K562 (cell line): ENCODE measurements at regions not wholly inside any gene's neighbourhood (a gene's known extent, or its start where the extent isn't known, plus 50 kb on each side); places are given as distances from the start of the nearest gene placed in this dataset.

Experiments used
- ATAC-seq: fragments of 200-7000 bp; cut with Tn5 transposase; 3 replicates; pipeline ENCODE4 v1.9.1; 2020; ENCODE audit warnings: moderate library complexity
- BruUV-seq: library from RNA; stranded (reverse); fragments of 400-500 nt; replicated peaks from 2 replicates; lab custom pipeline; 2021; lab: Mats Ljungman, UMichigan
- CTCF ChIA-PET: fragments of 300-600 bp; formaldehyde crosslinking; extraction: SDS; loops from one replicate; lab custom pipeline; 2021; ENCODE audit warnings: low intra/inter-chr PET ratio; lab: Yijun Ruan, JAX
- POLR2A ChIA-PET: fragments of 300-600, 350-650 bp; sonication (Branson Sonifier 250); formaldehyde crosslinking; extraction: SDS; loops from one replicate; lab custom pipeline; 2021; ENCODE audit warnings: antibody characterized with exemption, inconsistent platforms; lab: Yijun Ruan, JAX
- DNase-seq, 4 experiments: peaks; one replicate each; pipeline versions ENCODE4 v3.0.0 to v3.0.0-alpha.2; 2011 to 2018; ENCODE audit warnings: low spot score in 3 of 4, mixed read lengths in 3 of 4; ENCODE audit errors: extremely low read depth in 1 of 4
- FAIRE-seq: peaks from 2 replicates; lab custom pipeline; 2011; peaks lifted over from hg19 to GRCh38; lab: Jason Lieb, UNC
- H2AFZ ChIP-seq: 2 replicates; pipeline ENCODE4 v1.6.0; 2011; ENCODE audit warnings: low read depth, low read length, control low read depth, inconsistent platforms
- H3K27ac ChIP-seq: fragments of 200-600 bp; 3 replicates; pipeline ENCODE4 v1.8.0; 2011; ENCODE audit warnings: low read depth, mild to moderate bottlenecking, control low read depth, inconsistent platforms, low read length, moderate library complexity, mixed read lengths; ENCODE audit errors: extremely low read depth
- H3K27me3 ChIP-seq, 2 experiments: fragments of 300-600 bp in 1 of 2; 2 replicates in 1 of 2; 3 replicates in 1 of 2; pipeline versions ENCODE4 v1.6.0 to v1.8.0; 2011; ENCODE audit warnings: inconsistent platforms in 2 of 2, low read length in 2 of 2, mild to moderate bottlenecking in 1 of 2, mixed read lengths in 1 of 2, moderate library complexity in 1 of 2; ENCODE audit not compliant: control insufficient read depth in 2 of 2, insufficient read depth in 2 of 2
- H3K36me3 ChIP-seq: fragments of 300-600 bp; 3 replicates; pipeline ENCODE4 v1.8.0; 2011; ENCODE audit warnings: mild to moderate bottlenecking, low read length, inconsistent platforms; ENCODE audit not compliant: control insufficient read depth, insufficient read depth
- H3K4me1 ChIP-seq, 2 experiments: fragments of 200-600 bp in 1 of 2; replicated peaks in 1 of 2; 2 replicates in 1 of 2; 3 replicates in 1 of 2; pipeline versions ENCODE4 v1.5.1 to v1.8.0; 2011; ENCODE audit warnings: inconsistent platforms in 2 of 2, low read length in 2 of 2, mild to moderate bottlenecking in 1 of 2, mixed read lengths in 1 of 2, moderate library complexity in 1 of 2; ENCODE audit not compliant: control insufficient read depth in 2 of 2, insufficient read depth in 2 of 2
- H3K4me2 ChIP-seq: 2 replicates; pipeline ENCODE4 v1.6.1; 2011; ENCODE audit warnings: low read length, control low read depth, inconsistent platforms, mixed read lengths; ENCODE audit not compliant: insufficient read depth
- H3K4me3 ChIP-seq: fragments of 200-600 bp; sonication (generic), shearing (Covaris generic); 2 replicates; pipeline ENCODE4 v1.5.1; 2016; ENCODE audit warnings: control low read depth, inconsistent platforms
- H3K79me2 ChIP-seq: fragments of 200-600 bp; 3 replicates; pipeline ENCODE4 v1.8.0; 2011; ENCODE audit warnings: low read length, inconsistent platforms; ENCODE audit not compliant: control insufficient read depth, insufficient read depth
- H3K9ac ChIP-seq, 2 experiments: 2 replicates each; pipeline versions ENCODE4 v1.6.0 to v1.6.1; 2011; ENCODE audit warnings: low read depth in 2 of 2, low read length in 2 of 2, control low read depth in 1 of 2, inconsistent platforms in 1 of 2, mild to moderate bottlenecking in 1 of 2, mixed read lengths in 1 of 2; ENCODE audit not compliant: insufficient read depth in 1 of 2
- H3K9me1 ChIP-seq: one replicate; pipeline ENCODE4 v1.6.0; 2011; ENCODE audit warnings: inconsistent platforms, mild to moderate bottlenecking, low read length, moderate library complexity; ENCODE audit not compliant: control insufficient read depth, insufficient read depth
- H3K9me3 ChIP-seq: replicated peaks from 2 replicates; pipeline ENCODE4 v1.5.1; 2011; ENCODE audit warnings: low read depth, low read length, inconsistent platforms; ENCODE audit not compliant: control insufficient read depth, insufficient read depth
- H4K20me1 ChIP-seq: replicated peaks from 2 replicates; pipeline ENCODE4 v1.6.1; 2011; ENCODE audit warnings: low read length, inconsistent platforms, mixed read lengths; ENCODE audit not compliant: control insufficient read depth, insufficient read depth
- BCOR ChIP-seq: fragments of 450-650 bp; IDR thresholded peaks from 2 replicates; pipeline ENCODE4 v1.6.1; 2016
- CREB3L1 ChIP-seq: fragments of 450-650 bp; IDR thresholded peaks from 2 replicates; pipeline ENCODE4 v1.6.1; 2014; ENCODE audit warnings: low read depth, mild to moderate bottlenecking, moderate library complexity, borderline replicate concordance
- ETS1 ChIP-seq: conservative IDR thresholded peaks from 2 replicates; pipeline ENCODE4 v1.6.1; 2011; ENCODE audit warnings: low read depth, mild to moderate bottlenecking, low read length; ENCODE audit not compliant: control insufficient read depth
- GTF3C2 ChIP-seq: IDR thresholded peaks from 3 replicates; pipeline ENCODE4 v1.6.1; 2011; ENCODE audit warnings: borderline replicate concordance, mild to moderate bottlenecking, moderate library complexity; ENCODE audit not compliant: insufficient read length; ENCODE audit errors: extremely low read depth
- ILK ChIP-seq: fragments of 450-650 bp; IDR thresholded peaks from 2 replicates; pipeline ENCODE4 v1.6.1; 2016; ENCODE audit warnings: missing genetic modification characterization, low read depth, mild to moderate bottlenecking, missing compliant biosample characterization, moderate library complexity, borderline replicate concordance
- NRF1 ChIP-seq, 2 experiments: fragments of 450-650 bp; IDR thresholded peaks in 1 of 2; conservative IDR thresholded peaks in 1 of 2; 2 replicates each; pipeline ENCODE4 v1.6.1; 2014; ENCODE audit warnings: mild to moderate bottlenecking in 2 of 2
- SIRT6 ChIP-seq: IDR thresholded peaks from one replicate; pipeline ENCODE4 v1.6.1; 2012; ENCODE audit warnings: low read depth, mild to moderate bottlenecking, control low read depth, inconsistent platforms, low read length, moderate library complexity
- SP2 ChIP-seq: IDR thresholded peaks from 2 replicates; pipeline ENCODE4 v1.6.1; 2011; ENCODE audit warnings: mild to moderate bottlenecking, low read depth, low read length, moderate library complexity; ENCODE audit not compliant: poor library complexity, severe bottlenecking; ENCODE audit errors: extremely low read depth
- TFAP4 ChIP-seq: sonication (generic); formaldehyde crosslinking; IDR thresholded peaks from 2 replicates; pipeline ENCODE4 v1.8.0; 2022; ENCODE audit warnings: missing genetic modification reagents, mild to moderate bottlenecking, moderate library complexity, borderline replicate concordance
- ZBED1 ChIP-seq: IDR thresholded peaks from 2 replicates; pipeline ENCODE4 v1.6.1; 2014
- ZNF384 ChIP-seq: IDR thresholded peaks from 2 replicates; pipeline ENCODE4 v1.6.1; 2012; ENCODE audit warnings: low read depth, low read length, improper control_type of control experiment
- ZNF551 ChIP-seq: fragments of 250-450 bp; sonication (Bioruptor Pico); IDR thresholded peaks from 2 replicates; pipeline ENCODE4 v1.5.0; 2021; ENCODE audit warnings: mild to moderate bottlenecking, moderate library complexity
- ZNF695 ChIP-seq: fragments of 450-650 bp; formaldehyde crosslinking; IDR thresholded peaks from 2 replicates; pipeline ENCODE4 v1.4.0; 2020; ENCODE audit warnings: mild to moderate bottlenecking, moderate library complexity
- ZNF785 ChIP-seq: fragments of 250-450 bp; sonication (Bioruptor Pico); IDR thresholded peaks from 2 replicates; pipeline ENCODE4 v1.4.0; 2020; ENCODE audit warnings: mild to moderate bottlenecking
- ZZZ3 ChIP-seq: fragments of 450-650 bp; IDR thresholded peaks from 2 replicates; pipeline ENCODE4 v1.6.1; 2016; ENCODE audit warnings: antibody characterized with exemption, mild to moderate bottlenecking, moderate library complexity
- WGBS: fragments of 100-300 bp; shearing (Covaris generic); methylation state at CpG from one replicate; pipeline ENCODE4 v1.1.6; 2016; ENCODE audit warnings: low coverage, mixed read lengths; ENCODE audit not compliant: insufficient coverage; ENCODE audit errors: missing lambda C conversion rate; 5-methylcytosine and 5-hydroxymethylcytosine counted together
- in situ Hi-C: fragments of 300-500 bp; cut with MboI; formaldehyde crosslinking; loops from 4 replicates; pipeline ENCODE4 v1.15.0; 2018; ENCODE audit warnings: inconsistent platforms, mixed read lengths
- intact Hi-C: fragments of 100-400 bp; cut with micrococcal nuclease; formaldehyde crosslinking; loops from 2 replicates; pipeline ENCODE4 v1.14.2; 2022

- TF ChIP-seq ZNF695 (CRISPR knock-in tag) (no peak), ZNF551 (CRISPR knock-in tag) (no peak), ZZZ3 (no peak), CREB3L1 (no peak), ILK (no peak)
Observed at GRCh38 chr13:34108410-34108809, 290.5 kb downstream of the RFC3 start (continued).

- Histone ChIP-seq H3K36me3 (no peaks in the 10 kb centered on the region), H3K4me1 (no peaks in the 10 kb centered on the region), H3K27me3 (no peaks in the 10 kb centered on the region), H3K4me3 (no peak overlapping the region), H2AFZ (no peak overlapping the region), H3K9me1 (no peaks in the 10 kb centered on the region), H3K4me2 (no peak overlapping the region), H3K9ac (no peak overlapping the region), H3K27ac (no peak overlapping the region), H3K9me3 (no peaks in the 10 kb centered on the region), H3K79me2 (no peaks in the 10 kb centered on the region), H4K20me1 (no peaks in the 10 kb centered on the region)
- intact Hi-C loops: no loop called here
- ATAC-seq (no peak), DNase-seq (no peak), FAIRE-seq (no peak)
- 4% methylated on average over 3 of the region's 3 CpGs for WGBS
- ChIA-PET CTCF (no interaction called here), POLR2A (no interaction called here)
- BruUV-seq: no TSS peak
- in situ Hi-C loops: no loop called here
- TF ChIP-seq SIRT6 (no peak), ZNF785 (CRISPR knock-in tag) (no peak), SP2 (no peak), GTF3C2 (no peak), ETS1 (no peak), TFAP4 (no peak), ZBED1 (no peak), BCOR (no peak), NRF1 (conservative IDR thresholded peaks at IDR 0.05 in 1 of 2, IDR thresholded peaks at IDR 0.05 in 1 of 2) (no peak), ZNF384 (no peak)
Observed at GRCh38 chr13:34114581-34114980, 296.6 kb downstream of the RFC3 start.
